ENCODE measurements at regions not wholly inside any gene's neighbourhood (a gene's known extent, or its start where the extent isn't known, plus 50 kb on each side); places are given as distances from the start of the nearest gene placed in this dataset.

GRCh38 chr21:7951854-7952519, 2569.4 kb upstream of the TPTE start:
- TF ChIP-seq CTCF (optimal IDR thresholded peaks at IDR 0.05 in 1 of 3, IDR thresholded peaks at IDR 0.05 in 1 of 3, conservative IDR thresholded peaks at IDR 0.05 in 1 of 3; ENCODE audit: extremely low read depth in 1 of 3, insufficient read depth in 2 of 3, low read length in 3 of 3), result no peak
- TF ChIP-seq EZH2 (IDR thresholded peaks at IDR 0.05; ENCODE audit: low read length), result no peak
- no peak overlapping the region for H3K9ac ChIP-seq (ENCODE audit: control insufficient read depth, extremely low read depth, insufficient read depth, low read length)
- H3K9me3 ChIP-seq (ENCODE audit: control insufficient read depth, low read depth, low read length), result peaks cover 71% of the 10 kb centered on the region
- H3K4me1 ChIP-seq (ENCODE audit: control insufficient read depth, extremely low read depth, insufficient read depth, low read length), result no peaks in the 10 kb centered on the region
- H3K4me2 ChIP-seq (ENCODE audit: control insufficient read depth, extremely low read depth, insufficient read depth, low read depth, low read length), result no peak overlapping the region
- FAIRE-seq (no peak), DNase-seq (ENCODE audit: low read depth, low spot score) (no peak)
- no peak overlapping the region for H3K27ac ChIP-seq (ENCODE audit: control insufficient read depth, insufficient read depth, low read length)
- H4K20me1 ChIP-seq (ENCODE audit: control insufficient read depth, extremely low read depth, insufficient read depth, low read length), result no peaks in the 10 kb centered on the region
- no peaks in the 10 kb centered on the region for H3K79me2 ChIP-seq (ENCODE audit: control insufficient read depth, insufficient read depth, low read length)
- H3K4me3 ChIP-seq (ENCODE audit: control insufficient read depth in 2 of 3, extremely low read depth in 1 of 3, insufficient read depth in 2 of 3, low read depth in 1 of 3, low read length in 3 of 3), result no peak overlapping the region
- no peaks in the 10 kb centered on the region for H3K9me1 ChIP-seq (ENCODE audit: control insufficient read depth, extremely low read depth, insufficient read depth, low read length)
- no peaks in the 10 kb centered on the region for H3K27me3 ChIP-seq (ENCODE audit: control insufficient read depth, extremely low read depth, insufficient read depth, low read length)
- H3K36me3 ChIP-seq (ENCODE audit: control insufficient read depth in 2 of 2, extremely low read depth in 1 of 2, insufficient read depth in 2 of 2, low read length in 2 of 2), result no peaks in the 10 kb centered on the region
- dilution Hi-C loops (cut with MboI; ENCODE audit: extremely low pct_ligation_motif_present, low sequenced_read_pairs), result no loop called here
- no peak overlapping the region for H2AFZ ChIP-seq (ENCODE audit: control insufficient read depth, low read length)

- FAIRE-seq (no peak), DNase-seq (ENCODE audit: low read depth, low spot score) (no peak)
- H3K27ac ChIP-seq (ENCODE audit: control insufficient read depth, insufficient read depth, low read length), result no peak overlapping the region
- no peak overlapping the region for H3K9ac ChIP-seq (ENCODE audit: control insufficient read depth, extremely low read depth, insufficient read depth, low read length)
- H3K79me2 ChIP-seq (ENCODE audit: control insufficient read depth, insufficient read depth, low read length), result no peaks in the 10 kb centered on the region
- no peaks in the 10 kb centered on the region for H4K20me1 ChIP-seq (ENCODE audit: control insufficient read depth, extremely low read depth, insufficient read depth, low read length)
- TF ChIP-seq EZH2 (IDR thresholded peaks at IDR 0.05; ENCODE audit: low read length) (no peak), CTCF (optimal IDR thresholded peaks at IDR 0.05 in 1 of 3, IDR thresholded peaks at IDR 0.05 in 1 of 3, conservative IDR thresholded peaks at IDR 0.05 in 1 of 3; ENCODE audit: extremely low read depth in 1 of 3, insufficient read depth in 2 of 3, low read length in 3 of 3) (no peak)
- no peaks in the 10 kb centered on the region for H3K4me1 ChIP-seq (ENCODE audit: control insufficient read depth, extremely low read depth, insufficient read depth, low read length)
- no peak overlapping the region for H2AFZ ChIP-seq (ENCODE audit: control insufficient read depth, low read length)
- H3K4me2 ChIP-seq (ENCODE audit: control insufficient read depth, extremely low read depth, insufficient read depth, low read depth, low read length), result no peak overlapping the region
- no peak overlapping the region for H3K4me3 ChIP-seq (ENCODE audit: control insufficient read depth in 2 of 3, extremely low read depth in 1 of 3, insufficient read depth in 2 of 3, low read depth in 1 of 3, low read length in 3 of 3)
- peaks cover 70% of the 10 kb centered on the region for H3K9me3 ChIP-seq (ENCODE audit: control insufficient read depth, low read depth, low read length)
- no peaks in the 10 kb centered on the region for H3K27me3 ChIP-seq (ENCODE audit: control insufficient read depth, extremely low read depth, insufficient read depth, low read length)
- dilution Hi-C loops (cut with MboI; ENCODE audit: extremely low pct_ligation_motif_present, low sequenced_read_pairs), result no loop called here
- no peaks in the 10 kb centered on the region for H3K9me1 ChIP-seq (ENCODE audit: control insufficient read depth, extremely low read depth, insufficient read depth, low read length)
- no peaks in the 10 kb centered on the region for H3K36me3 ChIP-seq (ENCODE audit: control insufficient read depth in 2 of 2, extremely low read depth in 1 of 2, insufficient read depth in 2 of 2, low read length in 2 of 2)
These were observed 2568.7 kb upstream of the TPTE start for GRCh38 chr21:7952648-7953047.

Measured in keratinocyte (primary cell).